ENCODE measurements at regions not wholly inside any gene's neighbourhood (a gene's known extent, or its start where the extent isn't known, plus 50 kb on each side); places are given as distances from the start of the nearest gene placed in this dataset.

DNA sequence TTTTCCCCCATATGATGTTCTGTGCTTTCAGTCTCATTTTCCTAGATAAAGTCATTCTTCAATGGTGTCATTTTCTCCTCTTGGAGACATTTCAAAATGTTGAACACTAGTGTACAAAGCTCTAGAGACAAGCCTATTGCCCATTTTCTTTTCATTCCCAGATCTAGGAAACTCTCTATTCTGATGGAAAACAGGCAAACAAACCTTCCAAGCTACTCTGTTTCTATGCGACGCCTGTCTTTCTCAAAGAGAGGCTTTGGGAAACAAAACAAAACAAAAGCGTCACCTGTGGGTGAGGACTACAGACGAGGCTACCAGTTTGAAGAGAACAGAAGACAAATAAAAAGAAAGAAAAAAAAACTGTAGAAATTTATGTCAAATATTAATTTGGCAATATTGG lies 311.0 kb downstream of the CBLN2 start:
- DNase-seq (no peak), ATAC-seq (ENCODE audit: low FRiP score) (no peak)
- 61 to 64% methylated on average over 4 of the region's 4 CpGs for WGBS, 2 donors
- H3K27me3 ChIP-seq (ENCODE audit: control insufficient read depth in 1 of 2, insufficient read depth in 2 of 2, low read length in 1 of 2) = no peaks in the 10 kb centered on the region
- H3K9me3 ChIP-seq (ENCODE audit: control insufficient read depth, low read length) = no peaks in the 10 kb centered on the region
- no peak overlapping the region for H3K27ac ChIP-seq (ENCODE audit: low read depth in 1 of 2, low read length in 2 of 2)
- H3K36me3 ChIP-seq (ENCODE audit: control insufficient read depth in 1 of 2, insufficient read depth in 2 of 2, low read length in 1 of 2) = no peaks in the 10 kb centered on the region
- no peaks in the 10 kb centered on the region for H3K4me1 ChIP-seq (ENCODE audit: control insufficient read depth in 1 of 2, insufficient read depth in 2 of 2, low read length in 2 of 2)
- intact Hi-C loops (cut with DNase I) = no loop called here
- H3K4me3 ChIP-seq (ENCODE audit: low read length in 2 of 2) = no peak overlapping the region

- H3K27ac ChIP-seq (ENCODE audit: low read depth in 1 of 2, low read length in 2 of 2) = no peak overlapping the region
- no peaks in the 10 kb centered on the region for H3K27me3 ChIP-seq (ENCODE audit: control insufficient read depth in 1 of 2, insufficient read depth in 2 of 2, low read length in 1 of 2)
- ATAC-seq (ENCODE audit: low FRiP score) (no peak), DNase-seq (no peak)
- no peaks in the 10 kb centered on the region for H3K36me3 ChIP-seq (ENCODE audit: control insufficient read depth in 1 of 2, insufficient read depth in 2 of 2, low read length in 1 of 2)
- WGBS, 2 donors = 75 to 83% methylated on average over 3 of the region's 3 CpGs
- H3K9me3 ChIP-seq (ENCODE audit: control insufficient read depth, low read length) = no peaks in the 10 kb centered on the region
- intact Hi-C loops (cut with DNase I) = no loop called here
- H3K4me3 ChIP-seq (ENCODE audit: low read length in 2 of 2) = no peak overlapping the region
- no peaks in the 10 kb centered on the region for H3K4me1 ChIP-seq (ENCODE audit: control insufficient read depth in 1 of 2, insufficient read depth in 2 of 2, low read length in 2 of 2)
These were observed 311.5 kb downstream of the CBLN2 start for GRCh38 chr18:72232644-72233043.

DNA sequence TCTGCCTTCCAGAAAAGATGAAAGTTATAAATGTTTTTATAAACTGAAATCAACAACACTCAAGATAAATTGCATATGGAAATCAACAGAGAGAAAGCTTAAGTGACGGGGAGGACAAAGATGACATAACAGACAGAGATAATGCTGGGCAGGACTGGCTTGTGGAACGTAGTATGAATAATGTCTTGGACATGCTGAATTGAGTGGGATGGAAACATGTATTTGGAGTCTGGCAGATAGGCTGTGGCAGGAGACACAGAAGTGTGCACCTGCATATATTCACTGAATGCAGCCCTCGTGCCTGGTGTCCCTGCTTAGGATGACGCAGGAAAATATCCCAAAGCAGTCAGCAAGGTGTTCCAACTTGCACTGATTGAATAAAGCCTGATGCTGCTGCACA lies 318.2 kb downstream of the CBLN2 start:
- intact Hi-C loops (cut with DNase I) = no loop called here
- no peaks in the 10 kb centered on the region for H3K27me3 ChIP-seq (ENCODE audit: control insufficient read depth in 1 of 2, insufficient read depth in 2 of 2, low read length in 1 of 2)
- 56 to 65% methylated on average over 4 of the region's 4 CpGs for WGBS, 2 donors
- H3K36me3 ChIP-seq (ENCODE audit: control insufficient read depth in 1 of 2, insufficient read depth in 2 of 2, low read length in 1 of 2) = no peaks in the 10 kb centered on the region
- ATAC-seq (ENCODE audit: low FRiP score) (no peak), DNase-seq (no peak)
- H3K4me1 ChIP-seq (ENCODE audit: control insufficient read depth in 1 of 2, insufficient read depth in 2 of 2, low read length in 2 of 2) = no peaks in the 10 kb centered on the region
- no peaks in the 10 kb centered on the region for H3K9me3 ChIP-seq (ENCODE audit: control insufficient read depth, low read length)
- H3K4me3 ChIP-seq (ENCODE audit: low read length in 2 of 2) = no peak overlapping the region
- H3K27ac ChIP-seq (ENCODE audit: low read depth in 1 of 2, low read length in 2 of 2) = no peak overlapping the region

GRCh38 chr18:72223733-72224132 lies 320.4 kb downstream of the CBLN2 start:
- 21 to 31% methylated on average over 1 of the region's 1 CpG for WGBS, 2 donors
- H3K27me3 ChIP-seq (ENCODE audit: control insufficient read depth in 1 of 2, insufficient read depth in 2 of 2, low read length in 1 of 2) = no peaks in the 10 kb centered on the region
- DNase-seq = no peak
- H3K27ac ChIP-seq (ENCODE audit: low read depth in 1 of 2, low read length in 2 of 2) = no peak overlapping the region
- H3K4me1 ChIP-seq (ENCODE audit: control insufficient read depth in 1 of 2, insufficient read depth in 2 of 2, low read length in 2 of 2) = no peaks in the 10 kb centered on the region
- intact Hi-C loops (cut with DNase I) = no loop called here
- H3K9me3 ChIP-seq (ENCODE audit: control insufficient read depth, low read length) = no peaks in the 10 kb centered on the region
- ATAC-seq (ENCODE audit: low FRiP score) = no peak
- no peaks in the 10 kb centered on the region for H3K36me3 ChIP-seq (ENCODE audit: control insufficient read depth in 1 of 2, insufficient read depth in 2 of 2, low read length in 1 of 2)
- H3K4me3 ChIP-seq (ENCODE audit: low read length in 2 of 2) = no peak overlapping the region

DNA sequence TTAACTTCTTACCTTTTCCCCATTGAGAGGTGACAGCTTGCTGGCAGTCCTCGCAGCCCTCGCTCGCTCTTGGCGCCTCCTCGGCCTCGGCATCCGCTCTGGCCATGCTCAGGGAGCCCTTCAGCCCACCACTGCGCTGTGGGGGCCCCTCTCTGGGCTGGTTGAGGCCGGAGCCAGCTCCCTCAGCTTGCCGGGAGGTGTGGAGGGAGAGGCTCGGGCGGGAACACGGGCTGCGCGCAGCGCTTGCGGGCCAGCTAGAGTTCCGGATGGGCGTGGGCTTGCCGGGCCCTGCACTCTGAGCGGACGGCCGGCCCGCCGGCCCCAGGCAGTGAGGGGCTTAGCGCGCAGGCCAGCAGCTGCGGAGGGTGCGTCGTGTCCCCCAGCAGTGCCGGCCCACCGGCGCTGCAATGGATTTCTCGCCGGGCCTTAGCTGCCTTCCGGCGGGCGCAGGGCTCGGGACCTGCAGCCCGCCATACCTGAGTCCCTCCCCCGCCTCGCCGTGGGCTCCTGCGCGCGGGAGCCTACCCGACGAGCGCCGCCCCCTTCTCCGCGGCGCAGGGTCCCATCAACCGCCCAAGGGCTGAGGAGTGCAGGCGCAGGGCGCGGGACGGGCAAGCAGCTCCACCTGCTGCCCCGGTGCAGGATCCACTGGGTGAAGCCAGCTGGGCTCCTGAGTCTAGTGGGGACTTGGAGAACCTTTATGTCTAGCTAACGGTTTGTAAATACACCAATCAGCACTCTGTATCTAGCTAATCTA lies 335.0 kb downstream of the CBLN2 start:
- no peak for DNase-seq
- H3K27me3 ChIP-seq (ENCODE audit: control insufficient read depth in 1 of 2, insufficient read depth in 2 of 2, low read length in 1 of 2) = no peaks in the 10 kb centered on the region
- no peak for ATAC-seq (ENCODE audit: low FRiP score)
- H3K27ac ChIP-seq (ENCODE audit: low read depth in 1 of 2, low read length in 2 of 2) = no peak overlapping the region
- no peaks in the 10 kb centered on the region for H3K9me3 ChIP-seq (ENCODE audit: control insufficient read depth, low read length)
- intact Hi-C loops (cut with DNase I) = no loop called here
- no peaks in the 10 kb centered on the region for H3K36me3 ChIP-seq (ENCODE audit: control insufficient read depth in 1 of 2, insufficient read depth in 2 of 2, low read length in 1 of 2)
- H3K4me1 ChIP-seq (ENCODE audit: control insufficient read depth in 1 of 2, insufficient read depth in 2 of 2, low read length in 2 of 2) = no peaks in the 10 kb centered on the region
- 90% methylated on average over 38 to 60 of the region's 60 CpGs for WGBS, 2 donors
- H3K4me3 ChIP-seq (ENCODE audit: low read length in 2 of 2) = no peak overlapping the region

DNA sequence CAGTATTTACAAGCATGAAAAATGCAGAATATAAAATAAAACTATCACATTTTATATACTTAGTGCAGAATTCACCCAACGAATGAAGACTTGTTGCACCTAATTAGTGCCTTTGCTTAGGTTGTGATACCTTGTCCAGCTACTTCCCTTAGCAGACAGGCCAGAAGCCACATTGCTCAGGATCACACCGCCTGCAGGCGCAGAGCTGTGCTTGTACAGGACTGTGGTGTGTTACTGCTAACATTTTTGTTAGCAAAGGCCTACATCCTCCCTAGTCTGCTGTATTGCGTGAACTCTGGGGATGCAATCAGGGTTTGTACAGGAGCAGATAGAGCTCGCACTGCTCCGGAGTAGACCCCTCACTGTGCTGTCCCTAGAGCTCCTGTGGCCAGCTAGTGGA lies 336.9 kb downstream of the CBLN2 start:
- no peaks in the 10 kb centered on the region for H3K27me3 ChIP-seq (ENCODE audit: control insufficient read depth in 1 of 2, insufficient read depth in 2 of 2, low read length in 1 of 2)
- no peaks in the 10 kb centered on the region for H3K4me1 ChIP-seq (ENCODE audit: control insufficient read depth in 1 of 2, insufficient read depth in 2 of 2, low read length in 2 of 2)
- no peaks in the 10 kb centered on the region for H3K36me3 ChIP-seq (ENCODE audit: control insufficient read depth in 1 of 2, insufficient read depth in 2 of 2, low read length in 1 of 2)
- WGBS, 2 donors = 73 to 94% methylated on average over 6 of the region's 6 CpGs
- H3K9me3 ChIP-seq (ENCODE audit: control insufficient read depth, low read length) = no peaks in the 10 kb centered on the region
- ATAC-seq (ENCODE audit: low FRiP score) (no peak), DNase-seq (no peak)
- intact Hi-C loops (cut with DNase I) = no loop called here
- H3K27ac ChIP-seq (ENCODE audit: low read depth in 1 of 2, low read length in 2 of 2) = no peak overlapping the region
- no peak overlapping the region for H3K4me3 ChIP-seq (ENCODE audit: low read length in 2 of 2)

GRCh38 chr18:72206814-72207213 lies 337.3 kb downstream of the CBLN2 start:
- Histone ChIP-seq H3K27me3 (ENCODE audit: control insufficient read depth in 1 of 2, insufficient read depth in 2 of 2, low read length in 1 of 2) (no peaks in the 10 kb centered on the region), H3K36me3 (ENCODE audit: control insufficient read depth in 1 of 2, insufficient read depth in 2 of 2, low read length in 1 of 2) (no peaks in the 10 kb centered on the region), H3K4me3 (ENCODE audit: low read length in 2 of 2) (no peak overlapping the region), H3K4me1 (ENCODE audit: control insufficient read depth in 1 of 2, insufficient read depth in 2 of 2, low read length in 2 of 2) (no peaks in the 10 kb centered on the region), H3K9me3 (ENCODE audit: control insufficient read depth, low read length) (no peaks in the 10 kb centered on the region), H3K27ac (ENCODE audit: low read depth in 1 of 2, low read length in 2 of 2) (no peak overlapping the region)
- no peak for ATAC-seq (ENCODE audit: low FRiP score)
- WGBS, 2 donors = 64 to 67% methylated on average over 1 of the region's 1 CpG
- no peak for DNase-seq
- intact Hi-C loops (cut with DNase I) = no loop called here

GRCh38 chr18:72201032-72201431 lies 343.1 kb downstream of the CBLN2 start:
- H3K27me3 ChIP-seq (ENCODE audit: control insufficient read depth in 1 of 2, insufficient read depth in 2 of 2, low read length in 1 of 2) = no peaks in the 10 kb centered on the region
- H3K36me3 ChIP-seq (ENCODE audit: control insufficient read depth in 1 of 2, insufficient read depth in 2 of 2, low read length in 1 of 2) = no peaks in the 10 kb centered on the region
- no peaks in the 10 kb centered on the region for H3K9me3 ChIP-seq (ENCODE audit: control insufficient read depth, low read length)
- H3K4me3 ChIP-seq (ENCODE audit: low read length in 2 of 2) = no peak overlapping the region
- intact Hi-C loops (cut with DNase I) = no loop called here
- no peak for ATAC-seq (ENCODE audit: low FRiP score)
- H3K4me1 ChIP-seq (ENCODE audit: control insufficient read depth in 1 of 2, insufficient read depth in 2 of 2, low read length in 2 of 2) = no peaks in the 10 kb centered on the region
- DNase-seq = no peak
- H3K27ac ChIP-seq (ENCODE audit: low read depth in 1 of 2, low read length in 2 of 2) = no peak overlapping the region

DNA sequence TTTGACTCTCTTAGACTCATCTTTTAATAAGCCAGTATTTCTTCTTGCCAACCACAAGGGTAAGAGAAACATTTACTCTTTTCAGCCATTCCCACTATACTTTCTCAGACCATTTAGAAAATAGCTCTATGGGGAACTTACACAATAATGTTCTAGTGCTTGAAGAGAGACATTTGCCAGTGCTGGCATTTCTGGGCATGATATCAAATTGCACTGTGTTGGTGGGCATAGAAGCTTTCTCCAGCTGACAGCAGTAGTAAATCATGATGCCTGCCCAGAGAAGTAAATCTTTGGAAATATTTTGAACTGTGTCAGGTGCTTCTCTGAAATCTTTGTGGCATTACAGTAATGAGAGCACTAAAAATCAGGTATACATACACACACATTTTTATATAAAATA lies 346.6 kb downstream of the CBLN2 start:
- ATAC-seq (ENCODE audit: low FRiP score) (no peak), DNase-seq (no peak)
- no peak overlapping the region for H3K27ac ChIP-seq (ENCODE audit: low read depth in 1 of 2, low read length in 2 of 2)

More for the DNA sequence above, 346.6 kb downstream of the CBLN2 start:
- intact Hi-C loops (cut with DNase I) = no loop called here
- H3K36me3 ChIP-seq (ENCODE audit: control insufficient read depth in 1 of 2, insufficient read depth in 2 of 2, low read length in 1 of 2) = no peaks in the 10 kb centered on the region
- H3K27me3 ChIP-seq (ENCODE audit: control insufficient read depth in 1 of 2, insufficient read depth in 2 of 2, low read length in 1 of 2) = no peaks in the 10 kb centered on the region
- no peaks in the 10 kb centered on the region for H3K9me3 ChIP-seq (ENCODE audit: control insufficient read depth, low read length)
- H3K4me1 ChIP-seq (ENCODE audit: control insufficient read depth in 1 of 2, insufficient read depth in 2 of 2, low read length in 2 of 2) = no peaks in the 10 kb centered on the region
- H3K4me3 ChIP-seq (ENCODE audit: low read length in 2 of 2) = no peak overlapping the region

Data from aorta (tissue), 5 donors.